Activated CD4-positive, alpha-beta T cell treated with anti-CD3 and anti-CD28 coated beads, Interleukin-2, Interleukin-6, amounts not matched to agents 100 ng/mL and 50 ng/mL, durations not matched to agents 16 hours and 8 hours (primary cell): ENCODE measurements at regions not wholly inside any gene's neighbourhood (a gene's known extent, or its start where the extent isn't known, plus 50 kb on each side); places are given as distances from the start of the nearest gene placed in this dataset.
"Not testable (repeated sequence)": the region's sequence is repeated elsewhere in the genome, so short reads cannot be mapped to it uniquely, and the experiment has no call there.

Source experiments
- DNase-seq: peaks from one replicate; pipeline ENCODE4 v3.0.0-alpha.2; 2020

DNA sequence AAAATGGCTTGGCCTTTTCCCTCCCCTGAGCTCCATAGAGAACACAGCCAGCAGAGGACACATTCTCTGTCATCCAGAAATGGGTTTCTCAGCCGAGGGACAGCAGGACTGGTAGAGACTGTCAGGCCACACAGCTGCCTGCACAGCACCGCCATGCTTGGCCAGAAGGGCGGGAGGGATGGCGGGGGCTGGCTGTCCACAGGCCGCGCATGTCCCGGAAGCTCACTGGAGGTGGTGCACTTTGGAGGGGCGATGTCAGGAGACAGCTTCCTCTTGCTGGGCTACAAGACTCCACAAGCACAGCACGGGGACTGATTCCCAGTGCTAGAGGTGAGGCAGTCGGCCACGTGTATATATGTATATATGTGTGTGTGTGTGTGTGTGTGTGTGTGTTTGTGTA lies 125.3 kb downstream of the GOLGA6L4 start:
- not testable (repeated sequence) for DNase-seq

- not testable (repeated sequence) for DNase-seq
These were observed 148.8 kb downstream of the GOLGA6L4 start for GRCh38 chr15:84384421-84384820.

GRCh38 chr15:84387086-84387485 lies 151.5 kb downstream of the GOLGA6L4 start:
- no peak for DNase-seq

- not testable (repeated sequence) for DNase-seq
These were observed 152.6 kb downstream of the GOLGA6L4 start for GRCh38 chr15:84388201-84388600.

GRCh38 chr15:84388638-84389037 lies 153.1 kb downstream of the GOLGA6L4 start:
- DNase-seq, result not testable (repeated sequence)

GRCh38 chr15:84390324-84390723 lies 154.8 kb downstream of the GOLGA6L4 start:
- not testable (repeated sequence) for DNase-seq

GRCh38 chr15:84391191-84391590 lies 155.6 kb downstream of the GOLGA6L4 start:
- DNase-seq, result no peak

DNA sequence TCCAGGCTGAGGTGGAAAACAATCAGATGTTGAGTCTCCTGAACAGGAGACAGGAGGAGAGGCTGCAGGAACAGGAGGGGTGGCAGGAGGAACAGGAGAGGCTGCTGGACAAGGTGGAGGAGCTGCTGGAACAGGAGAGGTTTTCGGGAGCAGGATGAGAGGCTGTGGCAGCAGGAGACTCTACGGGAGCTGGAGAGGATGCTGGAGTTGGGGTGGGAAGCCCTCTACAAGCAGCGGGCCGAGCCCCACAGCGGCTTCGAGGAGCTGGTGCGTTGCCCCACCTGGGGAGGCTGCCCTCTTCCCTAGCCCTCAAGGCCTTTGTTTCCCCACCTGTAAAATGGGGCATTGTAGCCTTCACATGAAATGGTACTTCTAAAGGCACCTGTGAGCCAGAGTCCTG lies 156.4 kb downstream of the GOLGA6L4 start:
- DNase-seq, result not testable (repeated sequence)

DNA sequence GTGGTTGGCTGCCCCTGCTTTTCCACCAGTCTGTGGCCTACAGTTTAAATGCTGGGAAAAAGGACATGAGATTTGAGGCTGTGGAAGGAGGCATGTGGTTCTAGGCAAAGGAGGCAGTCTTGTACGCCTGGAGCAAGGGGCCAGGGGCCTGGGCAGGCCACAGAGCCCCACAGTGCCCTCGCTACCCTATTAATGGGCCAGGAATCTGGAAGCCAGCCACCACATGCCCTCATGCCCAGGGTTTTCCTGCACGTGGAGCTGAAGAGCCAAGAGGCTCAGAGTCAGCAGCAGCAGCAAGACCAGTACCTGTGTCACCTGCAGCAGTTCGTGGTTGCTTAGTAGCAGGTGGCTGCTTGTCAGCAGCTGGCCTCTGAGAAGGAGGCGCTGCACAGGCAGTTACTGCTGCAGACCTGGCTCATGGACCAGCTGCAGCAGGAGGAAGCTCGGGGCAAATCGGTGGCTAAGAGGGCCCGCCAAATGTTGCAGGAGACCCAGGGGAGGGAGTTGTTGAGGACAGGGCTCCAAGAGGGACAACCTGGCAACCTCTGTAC lies 157.9 kb downstream of the GOLGA6L4 start:
- DNase-seq, result not testable (repeated sequence)

- DNase-seq, result not testable (repeated sequence)
These were observed 158.4 kb downstream of the GOLGA6L4 start for GRCh38 chr15:84393966-84394365.

GRCh38 chr15:84395384-84395783 lies 159.8 kb downstream of the GOLGA6L4 start:
- DNase-seq, result not testable (repeated sequence)

DNA sequence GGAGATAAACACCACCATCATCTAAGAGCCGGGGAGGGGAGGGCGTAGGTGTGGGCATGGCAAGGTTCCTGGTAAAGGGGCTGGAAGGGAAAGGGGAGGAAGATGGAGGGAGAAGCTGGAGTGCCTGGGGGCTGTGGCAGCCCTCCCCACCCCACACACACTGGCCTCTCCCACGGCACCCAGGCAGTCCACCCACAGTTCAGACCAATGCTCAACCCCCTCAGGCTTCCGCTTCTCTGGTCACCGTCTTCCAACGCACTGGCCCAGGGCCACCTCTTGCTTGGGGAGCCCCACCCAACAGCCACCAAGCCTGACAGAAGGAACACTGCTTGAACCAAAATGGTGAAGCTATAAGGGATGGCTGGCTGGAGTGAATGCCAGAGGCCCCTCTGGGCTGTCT lies 160.3 kb downstream of the GOLGA6L4 start:
- DNase-seq, result not testable (repeated sequence)

- DNase-seq, result not testable (repeated sequence)
These were observed 161.5 kb downstream of the GOLGA6L4 start for GRCh38 chr15:84397066-84397465.

- not testable (repeated sequence) for DNase-seq
These were observed 162.5 kb downstream of the GOLGA6L4 start for GRCh38 chr15:84398087-84398486.

GRCh38 chr15:84398763-84399701 lies 163.5 kb downstream of the GOLGA6L4 start:
- DNase-seq, result no peak

DNA sequence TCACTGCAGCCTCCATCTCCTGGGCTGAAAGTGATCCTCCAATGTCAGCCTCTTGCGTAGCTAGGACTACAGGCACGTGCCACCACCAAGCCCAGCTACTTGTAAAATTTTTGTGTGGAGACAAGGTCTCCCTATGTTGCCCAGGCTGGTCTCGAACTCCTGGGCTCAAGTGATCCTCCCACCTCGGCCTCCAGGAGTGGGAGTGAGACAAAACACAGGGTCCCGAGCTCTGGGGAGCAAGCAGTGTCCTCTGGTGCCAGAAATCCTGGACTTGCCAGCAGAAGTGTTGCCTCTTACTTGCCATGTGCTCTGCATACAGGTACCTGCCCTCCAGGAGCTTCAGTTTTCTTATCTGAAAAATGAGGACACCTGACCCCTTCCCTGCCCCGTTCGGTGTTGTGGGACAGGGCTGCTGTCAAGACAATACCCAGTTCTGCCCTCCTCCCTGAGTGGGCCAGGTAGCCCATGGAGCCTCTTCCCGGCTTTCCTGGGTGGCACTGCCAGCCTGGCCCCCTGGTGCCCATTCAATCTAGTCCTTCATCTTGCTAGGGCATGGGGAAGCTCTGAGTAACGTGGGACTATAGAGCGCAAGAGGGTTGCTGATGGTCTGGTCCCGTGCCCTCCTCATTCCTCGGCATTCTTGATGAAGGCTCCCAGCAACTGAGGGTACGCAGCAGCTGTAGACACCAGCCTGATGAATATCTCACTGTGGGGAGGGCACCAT lies 164.6 kb downstream of the GOLGA6L4 start:
- DNase-seq, result no peak

DNA sequence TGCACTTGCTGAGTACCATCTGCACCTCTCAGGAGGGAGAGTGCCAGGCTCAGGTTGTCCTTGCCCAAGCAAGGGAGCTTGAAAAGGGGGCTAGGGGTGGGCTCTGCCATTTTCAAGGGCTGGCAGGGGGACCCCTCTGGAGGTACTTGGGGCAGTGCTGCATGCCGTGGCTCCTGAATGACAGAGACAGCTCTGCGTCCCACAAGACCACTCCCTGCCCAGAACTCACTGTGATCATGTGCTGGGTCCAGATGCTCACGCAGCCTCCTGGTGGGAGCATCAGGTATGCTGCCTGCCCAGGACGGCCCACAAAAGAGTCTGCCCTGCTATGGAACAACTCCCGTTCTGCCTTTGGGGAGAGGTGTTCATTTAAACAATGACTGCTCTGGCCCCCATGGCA lies 165.2 kb downstream of the GOLGA6L4 start:
- DNase-seq, result no peak

DNA sequence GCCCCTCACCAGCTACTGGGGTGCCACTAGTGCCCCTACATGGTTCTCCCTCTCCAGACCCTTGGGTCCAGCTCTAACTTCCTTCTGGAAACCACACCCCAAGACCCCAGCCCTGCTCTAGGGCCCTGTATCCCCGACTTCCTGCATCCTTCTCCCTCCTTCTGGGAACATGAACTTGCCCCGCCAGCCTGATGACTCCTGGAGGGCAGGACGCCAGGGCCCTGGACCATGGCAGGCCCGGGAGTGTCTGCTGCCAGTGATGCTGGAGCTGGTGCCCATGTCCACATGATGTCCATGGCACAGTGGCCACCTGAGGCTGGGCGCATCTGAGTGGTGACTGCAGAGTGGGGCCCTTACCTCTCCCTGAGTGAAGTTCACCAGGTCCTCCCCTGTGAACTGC lies 165.9 kb downstream of the GOLGA6L4 start:
- DNase-seq, result not testable (repeated sequence)

- DNase-seq, result not testable (repeated sequence)
These were observed 166.6 kb downstream of the GOLGA6L4 start for GRCh38 chr15:84401891-84402840.

DNA sequence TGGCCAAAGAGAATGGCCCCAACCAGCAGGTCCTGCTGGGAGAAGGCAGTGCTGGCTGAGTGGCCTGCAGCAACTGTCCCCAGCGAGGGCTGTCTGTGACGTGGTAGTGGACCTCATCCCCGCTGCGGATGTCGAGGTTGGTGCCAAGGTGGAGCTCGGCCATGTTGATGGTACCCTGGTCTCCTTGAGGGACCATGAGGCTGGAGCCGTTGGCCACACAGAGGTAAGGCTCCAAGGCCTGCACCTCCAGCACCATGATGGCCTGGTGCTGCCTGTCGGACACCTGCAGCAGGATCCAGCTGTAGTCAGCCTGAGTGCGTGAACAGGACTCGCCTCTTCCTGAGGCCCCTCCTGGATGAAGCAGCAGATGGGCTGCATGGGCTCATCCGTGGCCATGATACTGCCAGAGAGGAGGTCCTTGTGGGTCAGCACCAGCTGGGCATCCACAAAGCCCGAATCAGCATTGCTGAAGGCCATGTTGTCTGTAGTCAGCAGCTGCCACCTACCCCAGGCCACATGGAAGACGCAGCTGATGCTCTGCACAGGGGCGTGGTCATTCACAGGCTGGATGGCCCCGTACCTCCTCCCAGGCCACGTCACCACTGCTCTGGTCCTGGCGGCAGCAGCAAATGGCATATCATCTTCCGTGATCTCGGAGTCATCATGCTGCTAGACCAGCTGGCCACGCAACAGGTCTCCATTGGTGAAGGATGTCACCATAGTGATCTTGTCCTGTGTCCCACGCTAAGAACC lies 167.5 kb downstream of the GOLGA6L4 start:
- DNase-seq, result no peak

DNA sequence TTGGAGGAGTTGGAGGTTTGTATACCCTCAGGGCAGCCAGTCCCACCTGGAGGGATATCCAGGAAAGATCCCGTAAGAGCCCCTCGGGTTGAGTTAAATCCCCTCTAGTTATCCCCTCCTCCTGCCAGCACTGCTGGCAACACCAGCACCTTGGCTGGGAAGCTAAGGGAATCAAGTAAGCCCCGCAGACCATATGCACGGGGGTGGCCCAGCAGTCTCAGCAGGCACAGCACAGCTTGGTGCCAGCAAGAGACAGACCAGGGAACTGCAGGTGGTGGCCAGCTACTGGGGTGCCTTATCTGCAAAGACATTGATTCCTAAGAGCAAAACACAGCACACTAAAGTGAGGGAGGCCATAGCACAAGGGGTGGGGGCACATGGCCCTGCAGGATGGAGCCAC lies 173.8 kb downstream of the GOLGA6L4 start:
- DNase-seq, result not testable (repeated sequence)
